ENCODE measurements at regions not wholly inside any gene's neighbourhood (a gene's known extent, or its start where the extent isn't known, plus 50 kb on each side); places are given as distances from the start of the nearest gene placed in this dataset.

DNA sequence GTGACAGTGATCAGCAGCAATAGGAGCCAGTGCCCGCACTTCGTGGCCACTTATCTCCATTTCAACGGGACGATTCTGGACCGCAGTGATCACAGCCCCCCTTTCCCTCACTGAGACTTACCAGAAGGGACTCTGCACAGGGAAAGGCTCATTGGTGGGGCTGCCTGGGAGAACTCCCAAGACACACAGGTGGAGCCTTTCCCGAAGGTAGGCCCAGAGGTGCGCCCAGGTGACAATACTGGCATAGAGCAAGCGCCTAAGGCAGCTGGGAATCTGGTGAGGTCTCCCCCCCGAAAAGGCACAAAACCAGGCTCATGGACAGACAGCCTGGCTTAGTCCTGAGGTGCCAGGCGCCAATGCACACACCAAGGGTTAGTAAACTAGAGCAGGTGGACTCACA is 318.9 kb downstream of the AJAP1 start:
- TF ChIP-seq, protein P1, sequence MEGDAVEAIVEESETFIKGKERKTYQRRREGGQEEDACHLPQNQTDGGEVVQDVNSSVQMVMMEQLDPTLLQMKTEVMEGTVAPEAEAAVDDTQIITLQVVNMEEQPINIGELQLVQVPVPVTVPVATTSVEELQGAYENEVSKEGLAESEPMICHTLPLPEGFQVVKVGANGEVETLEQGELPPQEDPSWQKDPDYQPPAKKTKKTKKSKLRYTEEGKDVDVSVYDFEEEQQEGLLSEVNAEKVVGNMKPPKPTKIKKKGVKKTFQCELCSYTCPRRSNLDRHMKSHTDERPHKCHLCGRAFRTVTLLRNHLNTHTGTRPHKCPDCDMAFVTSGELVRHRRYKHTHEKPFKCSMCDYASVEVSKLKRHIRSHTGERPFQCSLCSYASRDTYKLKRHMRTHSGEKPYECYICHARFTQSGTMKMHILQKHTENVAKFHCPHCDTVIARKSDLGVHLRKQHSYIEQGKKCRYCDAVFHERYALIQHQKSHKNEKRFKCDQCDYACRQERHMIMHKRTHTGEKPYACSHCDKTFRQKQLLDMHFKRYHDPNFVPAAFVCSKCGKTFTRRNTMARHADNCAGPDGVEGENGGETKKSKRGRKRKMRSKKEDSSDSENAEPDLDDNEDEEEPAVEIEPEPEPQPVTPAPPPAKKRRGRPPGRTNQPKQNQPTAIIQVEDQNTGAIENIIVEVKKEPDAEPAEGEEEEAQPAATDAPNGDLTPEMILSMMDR (IDR thresholded peaks at IDR 0.05; ENCODE audit: control insufficient read depth, insufficient read depth, low read depth, low read length, missing control alignments) = no peak
- DNase-seq (ENCODE audit: low read depth) = no peak
- no peak overlapping the region for H3K4me3 ChIP-seq (ENCODE audit: control insufficient read depth, low read depth, low read length)

DNA sequence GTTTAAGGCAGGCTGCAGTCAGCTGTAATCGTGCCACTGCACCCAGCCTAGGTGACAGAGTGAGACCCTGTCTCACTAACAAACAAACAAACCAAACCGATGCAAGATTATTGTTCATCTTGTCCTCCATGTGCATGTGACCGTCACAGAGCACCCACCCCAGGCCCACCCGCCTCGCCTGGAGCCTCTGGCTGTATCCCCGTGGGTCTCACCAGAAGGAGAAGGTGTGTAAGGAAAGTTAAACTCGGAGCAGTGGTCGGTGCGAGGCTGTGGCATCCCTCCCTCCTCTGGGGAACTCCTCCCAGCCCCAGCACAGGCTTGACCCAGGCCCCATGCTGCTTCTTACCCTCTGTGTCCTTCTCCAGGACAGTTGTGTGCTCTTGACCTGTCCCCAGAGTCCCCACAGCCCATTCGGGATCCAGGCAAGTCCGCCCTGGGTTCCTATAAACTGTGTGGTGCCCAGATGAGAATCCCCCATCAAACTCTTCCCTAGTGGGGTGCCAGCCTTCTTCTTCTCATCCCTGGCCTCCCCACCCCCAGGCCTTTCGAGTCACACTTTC is 318.4 kb downstream of the AJAP1 start:
- H3K4me3 ChIP-seq (ENCODE audit: control insufficient read depth, low read depth, low read length) = no peak overlapping the region
- TF ChIP-seq, protein P1 (IDR thresholded peaks at IDR 0.05; ENCODE audit: control insufficient read depth, insufficient read depth, low read depth, low read length, missing control alignments) = no peak
- DNase-seq (ENCODE audit: low read depth) = no peak

DNA sequence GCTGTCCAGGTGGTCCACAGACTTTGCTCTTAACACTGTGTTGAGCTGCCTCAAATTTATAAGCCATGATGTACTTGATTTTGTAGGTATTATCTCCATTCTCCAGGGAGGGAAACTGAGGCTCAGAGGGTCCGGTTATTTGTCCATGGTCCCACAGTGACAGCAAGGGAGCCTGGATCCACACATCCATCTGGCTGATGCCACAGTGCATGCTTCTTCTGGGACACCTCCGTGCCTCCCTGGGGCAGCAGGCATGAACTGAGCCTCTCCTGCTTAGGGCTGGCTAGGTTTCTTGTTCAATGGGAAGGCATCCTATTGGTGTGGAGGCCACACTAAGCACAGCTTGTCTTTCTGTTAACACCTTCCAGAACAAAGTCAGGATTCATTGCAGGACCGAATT is 317.3 kb downstream of the AJAP1 start:
- TF ChIP-seq, protein P1 (IDR thresholded peaks at IDR 0.05; ENCODE audit: control insufficient read depth, insufficient read depth, low read depth, low read length, missing control alignments) = no peak
- no peak for DNase-seq (ENCODE audit: low read depth)
- H3K4me3 ChIP-seq (ENCODE audit: control insufficient read depth, low read depth, low read length) = no peak overlapping the region

DNA sequence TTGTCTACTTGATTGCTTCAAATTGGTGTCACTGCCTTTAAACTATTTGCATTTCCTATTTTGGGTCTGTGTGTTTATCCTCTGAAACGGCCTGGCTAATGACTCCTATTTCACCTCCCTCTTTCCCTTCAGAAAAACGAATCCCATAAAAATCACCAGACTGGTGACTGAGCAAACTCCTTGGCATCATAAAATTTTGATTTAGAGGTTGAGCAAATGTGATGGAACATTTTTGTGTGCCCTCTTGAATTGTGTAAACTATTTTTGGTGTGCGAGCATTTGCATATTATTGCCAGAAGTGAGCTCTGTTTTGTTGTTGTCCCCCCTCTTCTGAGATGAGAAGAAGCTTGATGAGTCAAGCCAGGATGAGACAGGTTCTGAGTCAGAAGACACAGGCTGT is 316.1 kb downstream of the AJAP1 start:
- TF ChIP-seq, protein P1 (IDR thresholded peaks at IDR 0.05; ENCODE audit: control insufficient read depth, insufficient read depth, low read depth, low read length, missing control alignments) = no peak
- no peak overlapping the region for H3K4me3 ChIP-seq (ENCODE audit: control insufficient read depth, low read depth, low read length)
- DNase-seq (ENCODE audit: low read depth) = no peak

DNA sequence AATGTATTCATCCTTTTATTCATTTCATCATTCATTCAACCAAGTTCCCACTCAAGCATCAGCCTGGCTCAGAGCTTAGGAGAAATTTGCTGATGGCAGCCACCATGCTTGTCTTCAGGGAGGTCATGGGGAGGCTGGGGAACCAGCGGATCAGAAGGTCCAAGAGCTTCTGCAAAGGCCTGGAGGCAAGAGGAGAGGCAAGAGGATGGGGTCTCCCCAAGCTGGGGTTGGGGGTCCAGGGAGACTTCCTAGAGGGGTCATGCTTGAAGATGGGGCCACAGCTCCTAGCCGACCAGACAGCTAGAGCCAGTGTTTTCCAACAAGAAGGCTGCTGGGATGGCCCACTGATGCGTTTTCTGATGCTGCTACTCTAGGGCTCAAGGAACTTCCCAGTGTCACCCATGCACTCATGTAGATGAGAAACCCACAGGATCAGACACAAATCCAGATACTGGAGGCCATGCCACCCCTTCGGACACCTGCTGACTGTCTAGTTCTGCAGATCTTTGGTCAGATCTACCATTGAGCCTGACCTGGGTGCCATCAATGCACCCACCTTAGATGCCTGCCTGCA is 315.2 kb downstream of the AJAP1 start:
- no peak for DNase-seq (ENCODE audit: low read depth)
- no peak overlapping the region for H3K4me3 ChIP-seq (ENCODE audit: control insufficient read depth, low read depth, low read length)
- TF ChIP-seq, protein P1 (IDR thresholded peaks at IDR 0.05; ENCODE audit: control insufficient read depth, insufficient read depth, low read depth, low read length, missing control alignments) = no peak

DNA sequence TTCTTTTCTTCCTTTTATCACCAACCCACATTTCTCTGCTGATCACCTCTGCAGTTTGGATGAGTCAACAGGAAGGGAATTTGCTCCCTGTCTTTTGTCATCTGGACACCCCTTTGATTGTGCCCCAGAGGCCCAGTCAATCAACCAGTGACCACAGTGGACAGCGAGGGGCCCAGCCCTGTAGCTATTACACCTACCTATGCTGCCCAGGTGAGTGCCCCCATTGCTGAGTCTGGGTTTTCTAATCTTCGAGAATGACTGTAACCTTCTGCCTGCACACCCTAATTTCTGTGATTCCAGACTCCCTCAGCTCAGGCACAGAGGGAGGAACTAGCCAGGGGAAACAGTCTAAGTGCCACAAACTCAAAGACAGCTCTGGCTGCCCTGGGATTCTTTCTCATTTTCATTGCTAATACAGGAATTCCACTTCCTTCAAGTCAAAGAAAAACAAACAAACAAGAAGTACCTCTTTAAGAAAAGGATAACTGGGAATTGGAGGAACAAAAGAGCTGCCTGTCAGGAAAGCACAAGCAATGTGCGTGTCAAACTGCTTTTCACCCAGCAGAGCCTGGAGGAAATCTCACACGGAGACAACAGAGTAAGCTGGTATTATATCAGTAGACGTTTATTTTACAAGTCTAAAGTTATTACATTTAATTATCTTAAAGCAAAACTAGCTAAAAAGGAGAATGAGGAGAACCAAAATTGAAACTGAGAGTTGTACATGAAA is 311.1 kb downstream of the AJAP1 start:
- H3K4me3 ChIP-seq (ENCODE audit: control insufficient read depth, low read depth, low read length) = no peak overlapping the region
- DNase-seq (ENCODE audit: low read depth) = no peak
- TF ChIP-seq, protein P1 (IDR thresholded peaks at IDR 0.05; ENCODE audit: control insufficient read depth, insufficient read depth, low read depth, low read length, missing control alignments) = no peak
